K562 (cell line): ENCODE measurements at regions not wholly inside any gene's neighbourhood (a gene's known extent, or its start where the extent isn't known, plus 50 kb on each side); places are given as distances from the start of the nearest gene placed in this dataset.

Experiments
- ATAC-seq: fragments of 200-7000 bp; cut with Tn5 transposase; 3 replicates; pipeline ENCODE4 v1.9.1; 2020; ENCODE audit warnings: moderate library complexity
- BruUV-seq: library from RNA; stranded (reverse); fragments of 400-500 nt; replicated peaks from 2 replicates; lab custom pipeline; 2021; lab: Mats Ljungman, UMichigan
- CTCF ChIA-PET: fragments of 300-600 bp; formaldehyde crosslinking; extraction: SDS; loops from one replicate; lab custom pipeline; 2021; ENCODE audit warnings: low intra/inter-chr PET ratio; lab: Yijun Ruan, JAX
- POLR2A ChIA-PET: fragments of 300-600, 350-650 bp; sonication (Branson Sonifier 250); formaldehyde crosslinking; extraction: SDS; loops from one replicate; lab custom pipeline; 2021; ENCODE audit warnings: antibody characterized with exemption, inconsistent platforms; lab: Yijun Ruan, JAX
- DNase-seq, 4 experiments: peaks; one replicate each; pipeline versions ENCODE4 v3.0.0 to v3.0.0-alpha.2; 2011 to 2018; ENCODE audit warnings: low spot score in 3 of 4, mixed read lengths in 3 of 4; ENCODE audit errors: extremely low read depth in 1 of 4
- FAIRE-seq: peaks from 2 replicates; lab custom pipeline; 2011; peaks lifted over from hg19 to GRCh38; lab: Jason Lieb, UNC
- H2AFZ ChIP-seq: 2 replicates; pipeline ENCODE4 v1.6.0; 2011; ENCODE audit warnings: low read depth, low read length, control low read depth, inconsistent platforms
- H3K27ac ChIP-seq: fragments of 200-600 bp; 3 replicates; pipeline ENCODE4 v1.8.0; 2011; ENCODE audit warnings: low read depth, mild to moderate bottlenecking, control low read depth, inconsistent platforms, low read length, moderate library complexity, mixed read lengths; ENCODE audit errors: extremely low read depth
- H3K27me3 ChIP-seq, 2 experiments: fragments of 300-600 bp in 1 of 2; 2 replicates in 1 of 2; 3 replicates in 1 of 2; pipeline versions ENCODE4 v1.6.0 to v1.8.0; 2011; ENCODE audit warnings: inconsistent platforms in 2 of 2, low read length in 2 of 2, mild to moderate bottlenecking in 1 of 2, mixed read lengths in 1 of 2, moderate library complexity in 1 of 2; ENCODE audit not compliant: control insufficient read depth in 2 of 2, insufficient read depth in 2 of 2
- H3K36me3 ChIP-seq: fragments of 300-600 bp; 3 replicates; pipeline ENCODE4 v1.8.0; 2011; ENCODE audit warnings: mild to moderate bottlenecking, low read length, inconsistent platforms; ENCODE audit not compliant: control insufficient read depth, insufficient read depth
- H3K4me1 ChIP-seq, 2 experiments: fragments of 200-600 bp in 1 of 2; replicated peaks in 1 of 2; 2 replicates in 1 of 2; 3 replicates in 1 of 2; pipeline versions ENCODE4 v1.5.1 to v1.8.0; 2011; ENCODE audit warnings: inconsistent platforms in 2 of 2, low read length in 2 of 2, mild to moderate bottlenecking in 1 of 2, mixed read lengths in 1 of 2, moderate library complexity in 1 of 2; ENCODE audit not compliant: control insufficient read depth in 2 of 2, insufficient read depth in 2 of 2
- H3K4me2 ChIP-seq: 2 replicates; pipeline ENCODE4 v1.6.1; 2011; ENCODE audit warnings: low read length, control low read depth, inconsistent platforms, mixed read lengths; ENCODE audit not compliant: insufficient read depth
- H3K4me3 ChIP-seq: fragments of 200-600 bp; sonication (generic), shearing (Covaris generic); 2 replicates; pipeline ENCODE4 v1.5.1; 2016; ENCODE audit warnings: control low read depth, inconsistent platforms
- H3K79me2 ChIP-seq: fragments of 200-600 bp; 3 replicates; pipeline ENCODE4 v1.8.0; 2011; ENCODE audit warnings: low read length, inconsistent platforms; ENCODE audit not compliant: control insufficient read depth, insufficient read depth
- H3K9ac ChIP-seq, 2 experiments: 2 replicates each; pipeline versions ENCODE4 v1.6.0 to v1.6.1; 2011; ENCODE audit warnings: low read depth in 2 of 2, low read length in 2 of 2, control low read depth in 1 of 2, inconsistent platforms in 1 of 2, mild to moderate bottlenecking in 1 of 2, mixed read lengths in 1 of 2; ENCODE audit not compliant: insufficient read depth in 1 of 2
- H3K9me1 ChIP-seq: one replicate; pipeline ENCODE4 v1.6.0; 2011; ENCODE audit warnings: inconsistent platforms, mild to moderate bottlenecking, low read length, moderate library complexity; ENCODE audit not compliant: control insufficient read depth, insufficient read depth
- H3K9me3 ChIP-seq: replicated peaks from 2 replicates; pipeline ENCODE4 v1.5.1; 2011; ENCODE audit warnings: low read depth, low read length, inconsistent platforms; ENCODE audit not compliant: control insufficient read depth, insufficient read depth
- H4K20me1 ChIP-seq: replicated peaks from 2 replicates; pipeline ENCODE4 v1.6.1; 2011; ENCODE audit warnings: low read length, inconsistent platforms, mixed read lengths; ENCODE audit not compliant: control insufficient read depth, insufficient read depth
- ESRRA ChIP-seq: fragments of 450-650 bp; IDR thresholded peaks from 2 replicates; pipeline ENCODE4 v1.6.1; 2014; ENCODE audit warnings: low read depth, mild to moderate bottlenecking, moderate library complexity, borderline replicate concordance
- NBN ChIP-seq: fragments of 450-650 bp; IDR thresholded peaks from 2 replicates; pipeline ENCODE4 v1.6.1; 2016; ENCODE audit warnings: low read depth, mild to moderate bottlenecking
- ZMIZ1 ChIP-seq, 2 experiments: fragments of 150-350 bp in 1 of 2; IDR thresholded peaks; 2 replicates each; pipeline ENCODE4 v1.6.1; 2012 to 2016; ENCODE audit warnings: low read depth in 2 of 2, low read length in 2 of 2, mild to moderate bottlenecking in 1 of 2, moderate library complexity in 1 of 2
- ZNF282 ChIP-seq: sonication (generic); formaldehyde crosslinking; IDR thresholded peaks from 2 replicates; pipeline ENCODE4 v1.8.1; 2023; ENCODE audit warnings: missing genetic modification reagents
- ZNF699 ChIP-seq: fragments of 250-450 bp; sonication (Bioruptor Pico); IDR thresholded peaks from 2 replicates; pipeline ENCODE4 v1.8.0; 2021; ENCODE audit warnings: mild to moderate bottlenecking, moderate library complexity; ENCODE audit not compliant: insufficient replicate concordance
- ZSCAN29 ChIP-seq: fragments of 450-650 bp; IDR thresholded peaks from 2 replicates; pipeline ENCODE4 v1.6.1; 2017
- WGBS: fragments of 100-300 bp; shearing (Covaris generic); methylation state at CpG from one replicate; pipeline ENCODE4 v1.1.6; 2016; ENCODE audit warnings: low coverage, mixed read lengths; ENCODE audit not compliant: insufficient coverage; ENCODE audit errors: missing lambda C conversion rate; 5-methylcytosine and 5-hydroxymethylcytosine counted together
- in situ Hi-C: fragments of 300-500 bp; cut with MboI; formaldehyde crosslinking; loops from 4 replicates; pipeline ENCODE4 v1.15.0; 2018; ENCODE audit warnings: inconsistent platforms, mixed read lengths
- intact Hi-C: fragments of 100-400 bp; cut with micrococcal nuclease; formaldehyde crosslinking; loops from 2 replicates; pipeline ENCODE4 v1.14.2; 2022

GRCh38 chr4:16959305-16959704 lies 60.9 kb upstream of the LDB2 start:
- DNase-seq: no peak
- Histone ChIP-seq H4K20me1 (no peaks in the 10 kb centered on the region), H3K27me3 (no peaks in the 10 kb centered on the region), H3K9ac (no peak overlapping the region), H3K36me3 (no peaks in the 10 kb centered on the region), H3K27ac (no peak overlapping the region), H3K9me1 (no peaks in the 10 kb centered on the region), H2AFZ (no peak overlapping the region), H3K4me1 (no peaks in the 10 kb centered on the region), H3K4me2 (no peak overlapping the region), H3K9me3 (no peaks in the 10 kb centered on the region), H3K4me3 (no peak overlapping the region), H3K79me2 (no peaks in the 10 kb centered on the region)
- ChIA-PET CTCF (no interaction called here), POLR2A (no interaction called here)
- TF ChIP-seq ESRRA (no peak), ZNF699 (no peak), ZNF282 (CRISPR knock-in tag) (no peak), NBN (no peak), ZMIZ1 (IDR thresholded peaks at IDR 0.05; ENCODE audit: low read depth in 2 of 2, low read length in 2 of 2) (no peak), ZSCAN29 (no peak)
- WGBS: 0% methylated on average over 1 of the region's 1 CpG
- intact Hi-C loops: no loop called here
- FAIRE-seq: no peak
- ATAC-seq: no peak
- in situ Hi-C loops: no loop called here
- no TSS peak for BruUV-seq
